GM12878 (cell line): ENCODE measurements at regions not wholly inside any gene's neighbourhood (a gene's known extent, or its start where the extent isn't known, plus 50 kb on each side); places are given as distances from the start of the nearest gene placed in this dataset.

Experiments used
- ATAC-seq: fragments of 200-7000 bp; cut with Tn5 transposase; 3 replicates; pipeline ENCODE4 v1.9.1; 2020; ENCODE audit warnings: mild to moderate bottlenecking, moderate library complexity
- BruUV-seq: library from RNA; stranded (reverse); fragments of 400-500 nt; replicated peaks from 2 replicates; lab custom pipeline; 2021; lab: Mats Ljungman, UMichigan
- CTCF ChIA-PET: fragments of 300-600 bp; sonication (Branson Sonifier 250); formaldehyde crosslinking; extraction: SDS; loops from one replicate; lab custom pipeline; 2021; ENCODE audit warnings: inconsistent platforms; lab: Yijun Ruan, JAX
- POLR2A ChIA-PET: fragments of 350-600 bp; formaldehyde crosslinking; extraction: SDS; loops from one replicate; lab custom pipeline; 2021; ENCODE audit warnings: inconsistent platforms; lab: Charles Lee
- RAD21 ChIA-PET: fragments of 300-600 bp; sonication (Branson Sonifier 250); formaldehyde crosslinking; loops from one replicate; lab custom pipeline; 2023; ENCODE audit warnings: antibody characterized with exemption; ENCODE audit not compliant: unreplicated experiment; lab: Charles Lee
- SMC1A ChIA-PET: fragments of 300-600 bp; sonication (Branson Sonifier 250); formaldehyde crosslinking; loops from one replicate; lab custom pipeline; 2023; ENCODE audit not compliant: unreplicated experiment, uncharacterized antibody; lab: Charles Lee
- DNase-seq: peaks from one replicate; pipeline ENCODE4 v3.0.0-alpha.2; 2011; ENCODE audit warnings: low read depth, low spot score
- FAIRE-seq: peaks from 3 replicates; lab custom pipeline; 2011; peaks lifted over from hg19 to GRCh38; lab: Jason Lieb, UNC
- H2AFZ ChIP-seq: 2 replicates; pipeline ENCODE4 v1.6.0; 2011; ENCODE audit warnings: low read depth, low read length, control low read depth; ENCODE audit not compliant: control insufficient read depth
- H3K27ac ChIP-seq: 2 replicates; pipeline ENCODE4 v1.5.1; 2011; ENCODE audit warnings: control low read depth; ENCODE audit not compliant: control insufficient read depth, insufficient read depth
- H3K27me3 ChIP-seq, 2 experiments: replicated peaks in 1 of 2; 2 replicates each; pipeline versions ENCODE4 v1.6.0 to v1.6.1; 2011; ENCODE audit warnings: low read length in 1 of 2; ENCODE audit not compliant: control insufficient read depth in 2 of 2, insufficient read depth in 2 of 2
- H3K36me3 ChIP-seq, 2 experiments: 2 replicates each; pipeline ENCODE4 v1.5.1; 2011; ENCODE audit warnings: low read length in 1 of 2; ENCODE audit not compliant: control insufficient read depth in 2 of 2, insufficient read depth in 2 of 2
- H3K4me1 ChIP-seq: 2 replicates; pipeline ENCODE4 v1.6.1; 2011; ENCODE audit warnings: mild to moderate bottlenecking, low read length, moderate library complexity, mixed read lengths; ENCODE audit not compliant: control insufficient read depth, insufficient read depth
- H3K4me2 ChIP-seq: 2 replicates; pipeline ENCODE4 v1.6.0; 2011; ENCODE audit warnings: control low read depth; ENCODE audit not compliant: control insufficient read depth, insufficient read depth
- H3K4me3 ChIP-seq: fragments of 200-600 bp; sonication (generic); 2 replicates; pipeline ENCODE4 v1.5.1; 2016
- H3K79me2 ChIP-seq: 2 replicates; pipeline ENCODE4 v1.6.0; 2011; ENCODE audit warnings: low read length; ENCODE audit not compliant: control insufficient read depth, insufficient read depth
- H3K9ac ChIP-seq: 2 replicates; pipeline ENCODE4 v1.8.0; 2011; ENCODE audit warnings: low read length, control low read depth, mixed read lengths; ENCODE audit not compliant: control insufficient read depth, insufficient read depth
- H3K9me3 ChIP-seq: replicated peaks from 3 replicates; pipeline ENCODE4 v1.5.1; 2011; ENCODE audit warnings: mild to moderate bottlenecking, low read length; ENCODE audit not compliant: control insufficient read depth, insufficient read depth
- H4K20me1 ChIP-seq: 2 replicates; pipeline ENCODE4 v1.6.0; 2011; ENCODE audit not compliant: control insufficient read depth, insufficient read depth
- ATF2 ChIP-seq: IDR thresholded peaks from 2 replicates; pipeline ENCODE4 v1.6.1; 2012; ENCODE audit warnings: low read length, inconsistent platforms
- ELK1 ChIP-seq: IDR thresholded peaks from 2 replicates; pipeline ENCODE4 v1.6.1; 2012; ENCODE audit warnings: low read depth, low read length, improper control_type of control experiment
- EP300 ChIP-seq, 2 experiments: fragments of 150-350 bp in 1 of 2; IDR thresholded peaks; 2 replicates each; pipeline ENCODE4 v1.6.1; 2011 to 2012; ENCODE audit warnings: low read depth in 2 of 2, low read length in 2 of 2, borderline replicate concordance in 1 of 2, improper control_type of control experiment in 1 of 2, inconsistent platforms in 1 of 2; ENCODE audit not compliant: control insufficient read depth in 1 of 2
- MAX ChIP-seq: IDR thresholded peaks from 2 replicates; pipeline ENCODE4 v1.6.1; 2012; ENCODE audit warnings: low read depth, low read length, improper control_type of control experiment
- SMARCA5 ChIP-seq: fragments of 450-650 bp; IDR thresholded peaks from 2 replicates; pipeline ENCODE4 v1.6.1; 2017; ENCODE audit warnings: mild to moderate bottlenecking
- WRNIP1 ChIP-seq: IDR thresholded peaks from 2 replicates; pipeline ENCODE4 v1.6.1; 2011; ENCODE audit warnings: low read depth, low read length, improper control_type of control experiment, borderline replicate concordance
- ZBTB40 ChIP-seq: fragments of 450-650 bp; IDR thresholded peaks from 2 replicates; pipeline ENCODE4 v1.6.1; 2016; ENCODE audit warnings: mild to moderate bottlenecking, moderate library complexity, borderline replicate concordance
- ZNF687 ChIP-seq: fragments of 450-650 bp; IDR thresholded peaks from 2 replicates; pipeline ENCODE4 v1.6.1; 2017; ENCODE audit warnings: mild to moderate bottlenecking, moderate library complexity
- WGBS: methylation state at CpG from one replicate; pipeline ENCODE4 v1.1.6; 2016; ENCODE audit warnings: low lambda C conversion rate; ENCODE audit not compliant: insufficient replicate concordance, insufficient coverage; ENCODE audit errors: missing lambda C conversion rate; 5-methylcytosine and 5-hydroxymethylcytosine counted together
- in situ Hi-C: fragments of 300-500 bp; cut with MboI; formaldehyde crosslinking; loops from 9 replicates; pipeline ENCODE4 v1.14.3; 2018; ENCODE audit warnings: mixed read lengths
- intact Hi-C: fragments of 100-400 bp; cut with micrococcal nuclease; formaldehyde crosslinking; loops from one replicate; pipeline ENCODE4 v1.14.2; 2022; ENCODE audit not compliant: unreplicated experiment

GRCh38 chr3:77871436-77871835 lies 831.5 kb downstream of the ROBO2 start:
- ChIA-PET RAD21 (no interaction called here), POLR2A (no interaction called here), SMC1A (no interaction called here), CTCF (no interaction called here)
- Histone ChIP-seq H2AFZ (no peak overlapping the region), H3K27ac (no peak overlapping the region), H3K79me2 (no peaks in the 10 kb centered on the region), H3K4me3 (no peak overlapping the region), H3K4me2 (no peak overlapping the region), H3K9me3 (no peaks in the 10 kb centered on the region), H3K9ac (no peak overlapping the region), H3K36me3 (no peaks in the 10 kb centered on the region), H3K4me1 (no peaks in the 10 kb centered on the region), H4K20me1 (no peaks in the 10 kb centered on the region), H3K27me3 (no peaks in the 10 kb centered on the region)
- no peak for TF ChIP-seq MAX
- no peak for TF ChIP-seq ATF2
- TF ChIP-seq ELK1: no peak
- no peak for TF ChIP-seq SMARCA5
- TF ChIP-seq ZNF687: no peak
- TF ChIP-seq ZBTB40: no peak
- TF ChIP-seq EP300 (IDR thresholded peaks at IDR 0.05; ENCODE audit: borderline replicate concordance in 1 of 2, control insufficient read depth in 1 of 2, low read depth in 2 of 2, low read length in 2 of 2): no peak
- TF ChIP-seq WRNIP1: no peak
- FAIRE-seq: no peak
- in situ Hi-C loops (no loop called here), intact Hi-C loops (no loop called here)
- DNase-seq: no peak
- ATAC-seq: no peak
- no TSS peak for BruUV-seq
- 89% methylated on average over 1 of the region's 1 CpG for WGBS
